Endothelial cell of umbilical vein (primary cell): ENCODE measurements at regions not wholly inside any gene's neighbourhood (a gene's known extent, or its start where the extent isn't known, plus 50 kb on each side); places are given as distances from the start of the nearest gene placed in this dataset.

Experiments used
- EZH2 ChIP-seq: IDR thresholded peaks from 2 replicates; pipeline ENCODE4 v1.6.1; 2012; ENCODE audit warnings: borderline replicate concordance, low read depth, mild to moderate bottlenecking, moderate library complexity, low read length, inconsistent platforms; ENCODE audit not compliant: severe bottlenecking
- FOS ChIP-seq: IDR thresholded peaks from 2 replicates; pipeline ENCODE4 v1.6.1; 2011; ENCODE audit warnings: mild to moderate bottlenecking, low read length, moderate library complexity, borderline replicate concordance; ENCODE audit not compliant: insufficient read depth
- POLR2A ChIP-seq: IDR thresholded peaks from 2 replicates; pipeline ENCODE4 v1.6.1; 2012; ENCODE audit warnings: low read depth, mild to moderate bottlenecking, control low read depth, low read length
- POLR2AphosphoS5 ChIP-seq: IDR thresholded peaks from 2 replicates; pipeline ENCODE4 v1.6.1; 2012; ENCODE audit warnings: low read depth, mild to moderate bottlenecking, control low read depth, low read length, moderate library complexity; ENCODE audit not compliant: insufficient read depth
- TF ChIP-seq, protein P1 (sequence below), 2 donors: IDR thresholded peaks; 1 replicate in 1 of 2; 2 replicates in 1 of 2; pipeline ENCODE4 v1.5.1; 2011; ENCODE audit warnings: low read length in 2 of 2, mild to moderate bottlenecking in 2 of 2, moderate library complexity in 2 of 2, control low read depth in 1 of 2, inconsistent platforms in 1 of 2, low read depth in 1 of 2; ENCODE audit not compliant: insufficient read depth in 1 of 2; ENCODE audit errors: extremely low read depth in 1 of 2
- TF ChIP-seq, protein P2 (sequence below): IDR thresholded peaks from 2 replicates; pipeline ENCODE4 v1.6.1; 2011; ENCODE audit not compliant: insufficient read depth, insufficient read length

DNA sequence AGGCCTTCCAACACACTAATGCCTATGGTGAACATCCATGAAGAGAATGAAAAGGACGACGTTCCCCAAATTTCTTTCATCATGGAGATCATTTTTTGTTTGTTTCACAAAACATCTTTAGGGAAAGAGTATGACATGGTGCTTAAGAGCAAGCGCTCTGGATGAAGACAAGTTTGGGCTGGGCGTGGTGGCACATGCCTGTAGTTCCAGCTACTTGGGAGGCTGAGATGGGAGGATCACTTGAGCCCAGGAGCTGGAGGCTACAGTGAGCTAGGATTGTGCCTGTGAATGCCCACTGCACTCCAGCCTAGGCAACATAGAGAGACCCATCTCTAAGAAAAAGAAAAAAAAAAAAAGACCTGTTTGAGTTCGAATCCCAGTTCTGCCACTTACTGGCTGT, 253.1 kb downstream of the PTPRU start:
- TF ChIP-seq, protein P1, sequence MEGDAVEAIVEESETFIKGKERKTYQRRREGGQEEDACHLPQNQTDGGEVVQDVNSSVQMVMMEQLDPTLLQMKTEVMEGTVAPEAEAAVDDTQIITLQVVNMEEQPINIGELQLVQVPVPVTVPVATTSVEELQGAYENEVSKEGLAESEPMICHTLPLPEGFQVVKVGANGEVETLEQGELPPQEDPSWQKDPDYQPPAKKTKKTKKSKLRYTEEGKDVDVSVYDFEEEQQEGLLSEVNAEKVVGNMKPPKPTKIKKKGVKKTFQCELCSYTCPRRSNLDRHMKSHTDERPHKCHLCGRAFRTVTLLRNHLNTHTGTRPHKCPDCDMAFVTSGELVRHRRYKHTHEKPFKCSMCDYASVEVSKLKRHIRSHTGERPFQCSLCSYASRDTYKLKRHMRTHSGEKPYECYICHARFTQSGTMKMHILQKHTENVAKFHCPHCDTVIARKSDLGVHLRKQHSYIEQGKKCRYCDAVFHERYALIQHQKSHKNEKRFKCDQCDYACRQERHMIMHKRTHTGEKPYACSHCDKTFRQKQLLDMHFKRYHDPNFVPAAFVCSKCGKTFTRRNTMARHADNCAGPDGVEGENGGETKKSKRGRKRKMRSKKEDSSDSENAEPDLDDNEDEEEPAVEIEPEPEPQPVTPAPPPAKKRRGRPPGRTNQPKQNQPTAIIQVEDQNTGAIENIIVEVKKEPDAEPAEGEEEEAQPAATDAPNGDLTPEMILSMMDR (IDR thresholded peaks at IDR 0.05; ENCODE audit: extremely low read depth in 1 of 2, insufficient read depth in 1 of 2, low read depth in 1 of 2, low read length in 2 of 2): no peak
- TF ChIP-seq EZH2: no peak
- no peak for TF ChIP-seq POLR2AphosphoS5
- no peak for TF ChIP-seq POLR2A
- no peak for TF ChIP-seq FOS
- TF ChIP-seq, protein P2, sequence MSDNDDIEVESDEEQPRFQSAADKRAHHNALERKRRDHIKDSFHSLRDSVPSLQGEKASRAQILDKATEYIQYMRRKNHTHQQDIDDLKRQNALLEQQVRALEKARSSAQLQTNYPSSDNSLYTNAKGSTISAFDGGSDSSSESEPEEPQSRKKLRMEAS: no peak
